ENCODE measurements at regions not wholly inside any gene's neighbourhood (a gene's known extent, or its start where the extent isn't known, plus 50 kb on each side); places are given as distances from the start of the nearest gene placed in this dataset.
"Not testable (repeated sequence)": the region's sequence is repeated elsewhere in the genome, so short reads cannot be mapped to it uniquely, and the experiment has no call there.

GRCh38 chr3:4078903-4079302 lies 224.3 kb upstream of the SETMAR start:
- Histone ChIP-seq H3K9me3 (peaks cover 0 to 4% (median 0%) of the 10 kb centered on the region in 4 donors), H3K4me3 (no peak overlapping the region), H3K27ac (no peak overlapping the region), H3K4me1 (no peaks in the 10 kb centered on the region), H3K27me3 (no peaks in the 10 kb centered on the region), H3K36me3 (no peaks in the 10 kb centered on the region)
- TF ChIP-seq POLR2AphosphoS5 (IDR thresholded peaks at IDR 0.05) = no peak
- TF ChIP-seq EP300 (IDR thresholded peaks at IDR 0.05) = no peak
- no peak for TF ChIP-seq POLR2A (IDR thresholded peaks at IDR 0.05)
- TF ChIP-seq CTCF (IDR thresholded peaks at IDR 0.05) = no peak
- 83 to 85% methylated on average over 8 of the region's 8 CpGs for WGBS, 2 donors
- DNase-seq (no peak), ATAC-seq (ENCODE audit: low FRiP score in 2 of 2) (no peak)

DNA sequence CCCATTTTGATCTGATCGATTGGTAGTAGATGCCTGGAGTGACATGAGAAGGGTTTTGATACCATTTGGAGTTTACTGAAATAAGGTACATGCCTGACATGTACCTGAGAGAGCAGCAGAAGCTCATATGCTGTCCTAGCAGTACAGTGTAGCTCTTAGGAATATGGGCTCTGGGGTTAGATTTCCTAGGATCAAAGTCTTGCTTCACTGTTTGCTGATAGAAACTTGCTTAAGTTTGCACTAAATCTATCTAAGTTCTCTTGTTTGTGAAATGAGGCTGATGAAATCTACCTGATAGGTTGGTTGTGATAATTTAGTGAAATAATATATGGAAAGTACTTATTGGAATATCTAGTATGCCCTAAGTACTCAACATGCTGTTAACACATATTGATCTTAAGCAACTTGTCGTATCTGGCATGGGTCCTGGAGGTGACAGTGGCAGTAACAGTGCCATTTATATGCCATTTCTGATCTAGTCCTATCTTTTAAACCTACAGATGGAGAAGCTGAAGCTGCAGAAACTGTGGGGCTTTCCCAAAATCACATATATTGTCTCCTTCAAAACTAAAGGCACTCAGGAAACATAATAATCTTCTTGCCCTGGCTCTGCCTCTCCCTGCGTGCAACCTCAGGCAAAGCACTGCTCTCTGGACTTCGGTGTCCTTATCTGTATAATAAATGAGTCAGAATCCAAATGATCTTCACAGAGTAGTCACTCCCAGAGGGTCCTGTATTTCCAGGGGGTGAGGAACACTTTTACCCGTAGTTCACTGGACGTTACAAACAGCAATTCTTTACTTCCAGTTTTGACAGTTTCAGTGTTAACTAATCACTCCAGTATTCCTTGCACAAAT lies 223.6 kb upstream of the SETMAR start:
- DNase-seq = no peak
- WGBS, 2 donors = 61% methylated on average over 6 of the region's 6 CpGs
- Histone ChIP-seq H3K4me1 (no peaks in the 10 kb centered on the region), H3K4me3 (no peak overlapping the region), H3K36me3 (no peaks in the 10 kb centered on the region), H3K9me3 (peaks cover 0 to 4% (median 0%) of the 10 kb centered on the region in 4 donors), H3K27me3 (no peaks in the 10 kb centered on the region), H3K27ac (no peak overlapping the region)
- TF ChIP-seq POLR2A (IDR thresholded peaks at IDR 0.05) = no peak
- no peak for ATAC-seq (ENCODE audit: low FRiP score in 2 of 2)

- TF ChIP-seq POLR2A (IDR thresholded peaks at IDR 0.05) (no peak), CTCF (IDR thresholded peaks at IDR 0.05) (no peak), EP300 (IDR thresholded peaks at IDR 0.05) (no peak), POLR2AphosphoS5 (IDR thresholded peaks at IDR 0.05) (no peak)
- H3K4me3 ChIP-seq = no peak overlapping the region
- no peak overlapping the region for H3K27ac ChIP-seq
- 84 to 91% methylated on average over 9 of the region's 9 CpGs for WGBS, 2 donors
- no peaks in the 10 kb centered on the region for H3K36me3 ChIP-seq
- ATAC-seq (ENCODE audit: low FRiP score in 2 of 2) = no peak
- DNase-seq = no peak
- H3K27me3 ChIP-seq = no peaks in the 10 kb centered on the region
- no peaks in the 10 kb centered on the region for H3K4me1 ChIP-seq
- H3K9me3 ChIP-seq = no peaks in the 10 kb centered on the region
These were observed 219.7 kb upstream of the SETMAR start for GRCh38 chr3:4083225-4084015.

DNA sequence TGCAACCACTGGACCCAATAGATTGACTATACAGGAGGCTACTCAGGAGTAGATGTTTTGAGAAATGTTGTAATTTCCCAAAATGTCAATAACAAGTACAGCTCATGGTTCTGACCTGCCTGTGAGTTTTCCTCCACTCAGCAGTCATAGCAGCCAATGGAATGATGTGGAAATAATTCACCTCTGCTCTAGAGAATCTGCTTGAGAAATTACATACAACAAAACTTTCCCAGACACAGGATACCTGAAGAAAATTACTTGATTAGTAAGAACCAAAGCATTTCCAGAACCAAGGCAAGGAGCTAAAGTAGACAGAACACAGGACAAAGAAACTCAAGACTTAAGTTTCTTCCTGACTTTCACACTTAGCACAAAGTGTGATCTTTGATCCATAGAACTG lies 218.9 kb upstream of the SETMAR start:
- Histone ChIP-seq H3K4me1 (no peaks in the 10 kb centered on the region), H3K27me3 (no peaks in the 10 kb centered on the region), H3K4me3 (no peak overlapping the region), H3K27ac (no peak overlapping the region), H3K9me3 (no peaks in the 10 kb centered on the region), H3K36me3 (no peaks in the 10 kb centered on the region)
- DNase-seq (no peak), ATAC-seq (ENCODE audit: low FRiP score in 2 of 2) (no peak)
- TF ChIP-seq EP300 (IDR thresholded peaks at IDR 0.05) (no peak), POLR2AphosphoS5 (IDR thresholded peaks at IDR 0.05) (no peak)

- not testable (repeated sequence) for H3K27ac ChIP-seq; DNase-seq; H3K36me3 ChIP-seq; H3K4me3 ChIP-seq; H3K9me3 ChIP-seq; H3K4me1 ChIP-seq; ATAC-seq (ENCODE audit: low FRiP score in 2 of 2); H3K27me3 ChIP-seq
- WGBS, 2 donors = 95 to 100% methylated on average over 3 of the region's 3 CpGs
These were observed 216.5 kb upstream of the SETMAR start for GRCh38 chr3:4086662-4087061.

GRCh38 chr3:4091786-4092185 lies 211.4 kb upstream of the SETMAR start:
- Histone ChIP-seq H3K27ac (no peak overlapping the region), H3K4me3 (no peak overlapping the region), H3K36me3 (no peaks in the 10 kb centered on the region), H3K9me3 (no peaks in the 10 kb centered on the region), H3K4me1 (no peaks in the 10 kb centered on the region), H3K27me3 (no peaks in the 10 kb centered on the region)
- TF ChIP-seq CTCF (IDR thresholded peaks at IDR 0.05) (no peak), EP300 (IDR thresholded peaks at IDR 0.05) (no peak), POLR2AphosphoS5 (IDR thresholded peaks at IDR 0.05) (no peak), POLR2A (IDR thresholded peaks at IDR 0.05) (no peak)
- DNase-seq = no peak
- ATAC-seq (ENCODE audit: low FRiP score in 2 of 2) = no peak
